DND-41 (cell line): ENCODE measurements at regions not wholly inside any gene's neighbourhood (a gene's known extent, or its start where the extent isn't known, plus 50 kb on each side); places are given as distances from the start of the nearest gene placed in this dataset.

Source experiments
- ATAC-seq: fragments of 200-7000 bp; cut with Tn5 transposase; 3 replicates; pipeline ENCODE4 v1.9.1; 2021; ENCODE audit warnings: low read depth; ENCODE audit not compliant: insufficient read depth
- DNase-seq: peaks from one replicate; pipeline ENCODE4 v3.0.0-alpha.2; 2020
- H2AFZ ChIP-seq: 2 replicates; pipeline ENCODE4 v1.6.0; 2012; ENCODE audit warnings: low read depth, low read length
- H3K27ac ChIP-seq: 2 replicates; pipeline ENCODE4 v1.5.1; 2012; ENCODE audit warnings: low read length, inconsistent platforms
- H3K27me3 ChIP-seq: fragments of 200-600 bp; sonication (generic); 2 replicates; pipeline ENCODE4 v1.6.0; 2012; ENCODE audit warnings: low read length, mild to moderate bottlenecking, inconsistent platforms; ENCODE audit not compliant: insufficient read depth, poor library complexity
- H3K36me3 ChIP-seq: 2 replicates; pipeline ENCODE4 v1.5.1; 2012; ENCODE audit warnings: low read length, inconsistent platforms; ENCODE audit not compliant: insufficient read depth
- H3K4me1 ChIP-seq: 2 replicates; pipeline ENCODE4 v1.5.1; 2012; ENCODE audit warnings: mild to moderate bottlenecking, low read length; ENCODE audit not compliant: insufficient read depth
- H3K4me2 ChIP-seq: 2 replicates; pipeline ENCODE4 v1.6.0; 2012; ENCODE audit warnings: mild to moderate bottlenecking, moderate library complexity, low read length, inconsistent platforms; ENCODE audit not compliant: insufficient read depth
- H3K4me3 ChIP-seq, 2 experiments: fragments of 200-600 bp in 1 of 2; shearing (Covaris generic) in 1 of 2; 2 replicates each; pipeline ENCODE4 v1.5.1; 2012 to 2016; ENCODE audit warnings: inconsistent platforms in 2 of 2, low read length in 2 of 2, mild to moderate bottlenecking in 2 of 2, low read depth in 1 of 2, moderate library complexity in 1 of 2
- H3K79me2 ChIP-seq: 2 replicates; pipeline ENCODE4 v1.6.0; 2012; ENCODE audit warnings: low read length, inconsistent platforms; ENCODE audit not compliant: insufficient read depth
- H3K9ac ChIP-seq: 2 replicates; pipeline ENCODE4 v1.6.0; 2012; ENCODE audit warnings: low read depth, mild to moderate bottlenecking, inconsistent platforms, low read length, moderate library complexity
- H3K9me3 ChIP-seq: 2 replicates; pipeline ENCODE4 v1.5.1; 2012; ENCODE audit warnings: low read length, moderate library complexity, mild to moderate bottlenecking, inconsistent platforms; ENCODE audit not compliant: insufficient read depth, severe bottlenecking
- H4K20me1 ChIP-seq: 2 replicates; pipeline ENCODE4 v1.6.0; 2012; ENCODE audit warnings: low read length; ENCODE audit not compliant: insufficient read depth
- CTCF ChIP-seq: IDR thresholded peaks from 2 replicates; pipeline ENCODE4 v1.5.1; 2012; ENCODE audit warnings: borderline replicate concordance, low read length, moderate library complexity, mild to moderate bottlenecking; ENCODE audit not compliant: poor library complexity, severe bottlenecking; ENCODE audit errors: extremely low read depth
- EZH2 ChIP-seq: IDR thresholded peaks from 3 replicates; pipeline ENCODE4 v1.6.1; 2012; ENCODE audit warnings: borderline replicate concordance, low read depth, mild to moderate bottlenecking, moderate library complexity, low read length, inconsistent platforms; ENCODE audit not compliant: severe bottlenecking

DNA sequence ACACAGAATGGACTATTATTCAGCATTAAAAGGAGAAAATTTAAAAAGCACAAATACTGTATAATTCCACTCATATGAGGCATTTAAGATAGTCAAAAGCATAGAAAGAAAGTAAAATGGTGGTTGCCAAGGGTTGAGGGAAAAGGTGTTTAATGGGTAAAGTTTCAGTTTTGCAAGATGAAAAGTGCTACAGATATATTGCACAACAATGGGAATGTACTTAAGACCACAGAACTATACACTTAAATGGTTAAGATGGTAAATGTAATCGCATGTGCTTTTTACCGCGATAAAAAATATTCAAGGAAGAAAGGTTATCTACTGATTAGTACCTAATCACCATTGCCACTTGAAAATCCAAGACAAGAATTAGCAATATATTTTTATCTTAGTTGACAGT, 71.8 kb upstream of the NOX3 start:
- Histone ChIP-seq H3K4me2 (no peak overlapping the region), H3K27ac (no peak overlapping the region), H3K36me3 (no peaks in the 10 kb centered on the region), H3K27me3 (no peaks in the 10 kb centered on the region), H3K4me1 (no peaks in the 10 kb centered on the region), H4K20me1 (no peaks in the 10 kb centered on the region), H3K4me3 (no peak overlapping the region), H3K9me3 (no peaks in the 10 kb centered on the region), H2AFZ (no peak overlapping the region), H3K9ac (no peak overlapping the region), H3K79me2 (no peaks in the 10 kb centered on the region)
- DNase-seq (no peak), ATAC-seq (no peak)
- TF ChIP-seq CTCF (no peak), EZH2 (no peak)

DNA sequence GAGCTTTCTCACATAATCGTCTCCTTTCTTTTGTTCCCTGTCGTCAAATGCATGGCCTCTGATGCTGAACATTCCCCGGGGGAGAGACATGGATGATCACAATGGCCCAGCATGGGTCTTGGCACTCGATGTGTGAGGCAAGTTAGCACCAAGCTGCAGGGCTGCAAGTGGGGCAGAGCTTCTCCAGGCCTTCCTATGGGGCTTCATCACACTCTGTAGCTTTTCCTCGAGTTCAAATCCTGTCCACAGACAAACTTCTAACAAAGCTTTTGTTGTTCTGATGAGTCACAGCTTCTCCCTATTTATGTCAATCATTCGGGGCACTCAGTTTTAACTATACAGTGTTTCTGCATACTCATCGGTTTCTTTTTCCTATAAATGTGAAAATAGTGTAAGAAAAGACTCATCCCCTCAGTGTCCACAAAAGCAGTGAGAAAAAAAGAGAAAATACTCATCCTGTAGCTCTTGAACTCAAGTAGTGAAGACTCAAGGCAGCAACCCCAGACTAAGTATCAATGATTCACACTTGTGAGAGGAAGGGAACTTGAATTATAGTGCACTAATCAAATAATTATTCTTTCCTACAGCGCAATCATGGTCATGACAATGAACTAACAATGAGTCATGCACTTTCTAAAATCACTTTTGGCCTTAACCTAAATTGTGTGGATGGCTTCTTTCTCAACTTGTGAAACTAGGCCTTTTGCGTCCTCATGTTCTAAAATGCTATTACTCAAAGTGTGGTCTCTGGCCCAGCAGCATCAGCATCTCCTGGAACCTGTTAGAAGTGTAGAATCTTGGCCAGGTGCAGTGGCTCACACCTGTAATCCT, 68.4 kb upstream of the NOX3 start:
- no peaks in the 10 kb centered on the region for H3K4me1 ChIP-seq
- TF ChIP-seq EZH2, result no peak
- TF ChIP-seq CTCF, result no peak
- no peaks in the 10 kb centered on the region for H3K9me3 ChIP-seq
- H3K4me3 ChIP-seq, result no peak overlapping the region
- H4K20me1 ChIP-seq, result no peaks in the 10 kb centered on the region
- H3K27me3 ChIP-seq, result no peaks in the 10 kb centered on the region
- no peak overlapping the region for H3K27ac ChIP-seq
- H3K79me2 ChIP-seq, result no peaks in the 10 kb centered on the region
- H2AFZ ChIP-seq, result no peak overlapping the region
- H3K4me2 ChIP-seq, result no peak overlapping the region
- H3K36me3 ChIP-seq, result no peaks in the 10 kb centered on the region
- DNase-seq (no peak), ATAC-seq (no peak)
- H3K9ac ChIP-seq, result no peak overlapping the region

GRCh38 chr6:155521719-155522118, 66.1 kb upstream of the NOX3 start:
- no peaks in the 10 kb centered on the region for H3K36me3 ChIP-seq
- H3K27me3 ChIP-seq, result no peaks in the 10 kb centered on the region
- H3K4me3 ChIP-seq, result no peak overlapping the region
- no peaks in the 10 kb centered on the region for H3K4me1 ChIP-seq
- no peaks in the 10 kb centered on the region for H3K9me3 ChIP-seq
- no peak for ATAC-seq
- no peak overlapping the region for H2AFZ ChIP-seq
- TF ChIP-seq CTCF, result no peak
- TF ChIP-seq EZH2, result no peak
- H3K9ac ChIP-seq, result no peak overlapping the region
- DNase-seq, result no peak
- no peak overlapping the region for H3K4me2 ChIP-seq
- H3K27ac ChIP-seq, result no peak overlapping the region
- no peaks in the 10 kb centered on the region for H4K20me1 ChIP-seq
- H3K79me2 ChIP-seq, result no peaks in the 10 kb centered on the region
